HG02798 (cell line): ENCODE measurements at regions not wholly inside any gene's neighbourhood (a gene's known extent, or its start where the extent isn't known, plus 50 kb on each side); places are given as distances from the start of the nearest gene placed in this dataset.

Experiments
- ATAC-seq: cut with Tn5 transposase; IDR thresholded peaks from one replicate; pipeline ENCODE4 v1.9.1; 2021; ENCODE audit warnings: mild to moderate bottlenecking; ENCODE audit not compliant: unreplicated experiment, poor library complexity

DNA sequence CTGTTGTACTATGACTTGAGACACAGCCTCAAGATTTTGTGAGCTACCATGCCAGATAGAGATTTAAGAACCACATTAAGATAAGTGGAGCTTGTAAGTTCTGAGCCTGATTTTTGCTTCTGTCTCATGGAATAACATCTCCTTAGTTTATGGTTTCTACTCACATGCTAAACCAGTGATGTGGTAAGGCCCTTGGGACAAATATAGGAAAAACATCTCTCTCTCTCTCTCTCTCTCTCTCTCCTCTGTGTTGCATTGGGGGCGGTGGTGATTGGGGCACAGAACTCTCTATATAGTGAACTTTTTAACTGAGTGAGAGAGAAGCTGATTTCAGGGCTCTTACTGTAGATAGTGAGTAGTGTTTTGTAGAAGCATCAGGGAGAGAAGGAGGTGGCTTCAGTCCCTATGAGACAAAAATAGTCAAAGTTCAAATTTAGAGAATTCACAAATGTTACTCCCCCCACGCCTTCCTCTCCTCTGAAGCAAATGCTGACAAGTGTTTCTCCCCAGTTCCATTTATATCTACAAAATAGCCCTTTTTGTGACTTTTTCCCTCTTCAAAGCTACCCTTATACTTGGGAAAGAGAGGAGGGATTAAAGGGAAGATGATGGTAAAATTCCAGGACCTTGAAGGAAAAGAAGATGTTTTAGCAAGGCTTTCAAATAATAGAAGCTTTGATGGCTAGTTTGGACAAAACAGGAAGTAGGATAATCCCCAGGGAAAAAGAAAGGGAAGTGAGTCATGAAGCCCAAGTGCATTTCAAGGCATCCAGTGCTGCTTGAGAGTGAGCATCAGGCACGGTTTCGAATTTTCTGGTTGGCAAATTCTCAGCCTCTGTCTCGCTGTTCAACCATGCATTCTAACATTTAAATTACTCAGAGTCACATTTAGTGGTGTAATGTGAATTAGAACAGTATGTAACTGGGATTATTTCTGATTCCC, 134.3 kb upstream of the AP1S2 start:
- ATAC-seq = no peak

DNA sequence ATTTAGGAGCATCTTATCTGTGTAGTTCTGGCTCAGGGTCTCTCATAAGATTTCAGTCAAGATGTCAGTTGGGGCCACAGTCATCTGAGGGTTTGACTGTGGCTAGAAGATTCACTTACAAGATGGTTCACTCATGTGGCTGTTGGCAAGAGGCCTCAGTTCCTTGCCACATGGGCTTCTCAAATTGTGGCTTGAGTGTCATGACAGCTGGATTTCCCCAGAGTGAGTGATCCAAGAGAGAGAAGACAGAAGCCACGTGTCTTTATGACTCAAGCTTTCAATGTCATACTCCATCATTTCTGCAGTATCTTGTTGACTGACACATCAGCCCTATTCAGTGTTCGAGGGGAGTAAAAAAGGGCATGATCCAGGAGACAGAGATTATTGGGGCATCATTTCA, 131.3 kb upstream of the AP1S2 start:
- no peak for ATAC-seq

DNA sequence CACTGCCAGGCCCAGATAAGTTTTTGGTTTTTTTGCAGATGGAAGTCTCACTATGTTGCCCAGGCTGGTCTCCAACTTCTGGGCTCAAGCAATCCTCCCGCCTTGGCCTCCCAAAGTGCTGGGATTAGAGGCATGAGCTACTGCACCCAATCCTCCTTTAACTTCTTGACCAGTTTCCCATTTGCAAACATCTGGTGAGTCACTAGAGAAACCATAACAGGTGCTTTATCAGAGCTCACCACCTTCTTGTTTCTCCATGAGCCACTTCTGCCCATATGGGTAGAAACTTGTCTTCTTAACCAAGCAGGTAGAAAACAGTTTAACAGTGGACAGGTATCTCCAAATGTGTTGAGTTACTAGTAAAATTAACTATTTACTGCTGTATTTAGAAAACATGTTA, 128.4 kb upstream of the AP1S2 start:
- no peak for ATAC-seq

DNA sequence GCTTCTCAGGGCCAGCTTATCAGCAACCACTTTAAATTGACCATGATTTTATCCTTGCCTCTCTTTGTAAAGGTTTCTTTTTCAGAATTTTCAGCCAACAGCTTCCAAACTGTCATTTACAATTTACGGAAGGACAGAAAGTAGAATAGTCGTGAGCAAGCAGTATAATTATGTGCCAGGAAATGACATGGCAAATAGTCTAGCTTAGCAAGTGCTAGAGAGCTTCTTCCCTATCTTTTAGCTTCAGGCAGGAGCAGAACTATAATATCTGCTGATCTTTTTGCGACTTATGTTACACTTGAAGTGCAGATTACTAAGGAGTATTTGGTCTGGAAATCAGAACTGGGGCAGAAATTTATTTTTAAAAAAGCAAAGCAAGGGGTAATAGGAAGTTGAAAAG, 123.0 kb upstream of the AP1S2 start:
- no peak for ATAC-seq

DNA sequence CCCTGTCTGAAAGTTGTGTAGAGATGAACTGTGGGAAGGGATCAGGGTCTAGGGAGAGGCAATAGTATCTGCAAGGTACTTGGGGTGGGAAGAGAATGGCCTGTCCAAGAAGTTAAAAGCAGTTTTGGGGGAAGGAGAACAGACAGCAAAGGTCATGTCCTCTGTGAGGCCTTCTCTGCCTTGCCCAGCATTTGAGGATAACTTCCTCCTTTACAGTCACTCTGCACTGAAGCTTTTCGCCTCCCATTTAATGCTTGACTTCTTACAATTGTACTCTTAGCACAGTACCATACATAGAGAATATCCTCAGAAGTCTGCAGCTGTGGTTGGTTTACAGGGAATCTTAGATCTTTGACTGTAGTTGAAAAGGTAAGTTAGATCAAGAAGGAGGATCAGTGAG, 121.8 kb upstream of the AP1S2 start:
- ATAC-seq = no peak

DNA sequence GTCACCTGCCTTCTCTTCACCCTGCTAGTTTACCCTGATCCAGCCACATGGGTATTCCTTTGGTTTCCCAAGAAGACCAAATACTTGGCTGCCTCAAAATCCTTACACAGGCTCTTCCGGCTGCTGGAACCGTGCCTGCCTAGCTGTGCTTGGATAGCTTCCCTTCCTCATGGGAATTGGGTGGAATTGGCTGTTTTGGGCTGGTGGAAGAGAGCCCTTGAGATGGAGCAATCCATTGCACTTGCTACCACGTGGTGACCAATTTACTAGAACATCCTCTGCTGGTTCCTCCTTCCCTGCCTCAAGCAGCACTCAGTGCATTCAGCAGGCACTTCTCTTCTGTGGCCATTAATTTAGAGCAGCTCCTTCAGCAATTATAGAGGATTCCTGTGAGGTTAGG, 119.3 kb upstream of the AP1S2 start:
- ATAC-seq = no peak

DNA sequence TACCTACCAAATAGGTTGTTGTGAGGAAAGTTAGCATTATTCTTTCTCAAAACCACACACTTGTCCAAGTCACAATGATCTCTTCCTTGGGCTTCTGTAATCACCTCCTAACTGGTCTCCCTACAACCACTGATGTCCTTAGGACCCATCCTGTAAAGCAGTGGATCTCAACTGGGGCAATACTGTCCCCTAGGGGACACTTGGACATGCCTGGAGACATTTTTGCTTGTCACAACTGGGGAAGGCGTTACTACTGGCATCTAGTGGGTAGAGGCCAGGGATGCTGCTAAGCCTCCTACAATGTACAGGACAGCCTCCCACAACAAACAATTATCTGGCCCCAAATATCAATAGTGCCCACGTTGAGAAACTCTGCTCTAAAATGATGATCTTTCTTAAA, 118.7 kb upstream of the AP1S2 start:
- peak; percentile 44 for ATAC-seq

DNA sequence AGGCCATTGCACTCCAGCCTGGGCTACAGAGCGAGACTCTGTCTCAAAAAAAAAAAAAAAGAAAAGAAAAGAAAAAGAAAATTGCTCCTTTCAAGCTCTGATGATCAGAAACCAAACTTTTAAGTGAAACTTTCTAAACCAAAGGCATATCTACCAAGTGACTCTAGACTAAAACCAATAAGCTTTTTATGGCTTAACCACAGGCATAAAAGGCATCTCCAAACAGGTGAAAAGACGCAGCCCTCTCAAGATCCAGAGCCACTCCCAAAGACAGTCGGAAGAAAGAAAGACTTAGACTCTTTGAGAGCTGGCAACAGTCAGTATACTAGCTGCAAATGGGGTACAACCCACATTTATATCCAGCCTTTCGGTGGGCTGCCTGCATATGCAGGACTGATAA, 117.1 kb upstream of the AP1S2 start:
- no peak for ATAC-seq

DNA sequence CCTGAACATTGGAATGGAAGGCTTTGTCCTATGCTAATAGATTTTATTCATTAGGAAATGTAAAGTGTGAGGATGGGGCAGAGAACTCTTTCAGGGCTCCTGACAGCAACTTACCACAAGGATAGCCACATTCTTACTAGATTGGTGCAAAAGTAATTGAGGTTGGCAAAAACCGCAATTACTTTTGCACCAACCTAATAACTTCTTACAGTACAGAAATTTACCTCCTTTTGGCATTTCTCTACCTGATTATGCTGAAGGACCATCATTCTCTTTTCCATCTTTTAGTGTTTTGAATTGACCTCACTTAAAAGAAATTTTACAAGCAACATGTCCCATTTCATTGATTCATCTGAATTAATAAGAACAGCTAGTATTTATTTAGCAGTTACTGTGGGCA, 109.2 kb upstream of the AP1S2 start:
- ATAC-seq = no peak

DNA sequence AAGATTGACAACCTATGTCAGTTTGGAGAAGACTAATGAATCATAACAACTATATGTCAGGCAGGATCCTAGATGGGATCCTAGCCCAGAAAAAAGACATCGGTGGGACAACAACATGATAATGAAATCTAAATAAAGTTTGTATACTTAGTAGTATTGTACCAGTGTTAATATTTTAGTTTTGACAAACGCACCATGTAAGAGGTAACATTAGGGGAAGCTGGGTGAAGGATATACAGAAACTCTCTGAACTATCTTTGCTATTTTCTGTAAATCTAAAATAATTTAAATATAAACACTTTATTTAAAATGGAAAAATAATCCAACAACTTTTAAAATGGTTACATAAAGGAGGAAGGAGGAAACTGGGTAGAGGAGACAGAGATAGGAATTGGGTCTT, 105.6 kb upstream of the AP1S2 start:
- ATAC-seq = no peak

DNA sequence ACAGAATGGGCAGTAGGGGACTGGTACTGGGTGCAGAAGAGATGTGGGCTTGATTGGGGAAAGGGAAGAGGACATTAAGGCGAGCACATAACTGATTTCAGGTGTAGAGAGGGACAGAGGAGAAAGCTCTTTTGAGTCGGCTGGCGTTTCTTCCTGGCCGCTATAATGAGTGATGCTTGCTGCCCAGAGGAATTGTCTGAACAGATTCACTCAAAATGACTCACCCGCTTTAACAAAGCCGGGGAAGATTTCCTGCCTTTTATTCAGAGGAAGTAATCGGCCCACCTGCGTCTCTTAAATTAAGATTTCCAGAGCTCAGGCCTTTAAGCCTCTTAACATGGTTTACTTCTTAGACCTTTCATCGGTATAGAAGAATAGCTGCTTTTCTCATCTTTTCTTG, 102.1 kb upstream of the AP1S2 start:
- no peak for ATAC-seq

DNA sequence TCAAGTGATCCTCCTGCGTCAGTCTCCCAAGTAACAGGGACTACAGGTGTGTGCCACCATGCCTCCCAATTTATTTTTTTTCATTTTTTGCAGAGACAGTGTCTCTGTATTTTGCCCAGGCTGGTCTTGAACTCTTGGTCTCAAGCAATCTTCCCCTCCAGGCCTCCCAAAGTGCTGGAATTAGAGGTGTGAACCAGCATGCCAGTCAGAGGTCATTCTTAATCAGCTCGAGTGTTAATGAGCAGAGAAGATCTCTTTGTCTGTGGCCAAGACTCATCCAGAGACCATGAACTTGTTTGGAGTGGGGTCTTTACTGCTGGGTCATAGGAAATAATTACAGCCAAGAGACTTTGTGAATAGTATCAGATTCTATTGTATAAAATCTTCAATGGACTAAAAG, 99.2 kb upstream of the AP1S2 start:
- ATAC-seq = no peak

DNA sequence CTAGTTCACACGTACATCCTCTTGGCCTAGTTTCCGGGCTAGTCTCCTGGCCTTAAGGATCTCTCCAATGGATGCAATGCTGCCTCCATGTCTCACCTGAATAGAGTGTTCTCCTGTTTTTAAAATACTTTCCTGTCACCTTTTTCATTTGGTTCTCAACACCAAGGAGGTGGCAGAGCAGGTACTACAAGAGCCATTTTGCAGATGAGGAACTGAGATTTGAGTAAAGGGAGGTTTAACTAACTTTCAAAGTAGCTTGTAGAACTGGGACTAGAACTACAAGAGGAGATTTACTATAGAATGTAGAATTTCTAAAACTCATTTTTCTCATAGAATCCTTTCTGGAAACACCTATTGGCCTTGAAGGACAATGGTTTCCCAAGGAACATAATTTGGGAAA, 97.6 kb upstream of the AP1S2 start:
- no peak for ATAC-seq

DNA sequence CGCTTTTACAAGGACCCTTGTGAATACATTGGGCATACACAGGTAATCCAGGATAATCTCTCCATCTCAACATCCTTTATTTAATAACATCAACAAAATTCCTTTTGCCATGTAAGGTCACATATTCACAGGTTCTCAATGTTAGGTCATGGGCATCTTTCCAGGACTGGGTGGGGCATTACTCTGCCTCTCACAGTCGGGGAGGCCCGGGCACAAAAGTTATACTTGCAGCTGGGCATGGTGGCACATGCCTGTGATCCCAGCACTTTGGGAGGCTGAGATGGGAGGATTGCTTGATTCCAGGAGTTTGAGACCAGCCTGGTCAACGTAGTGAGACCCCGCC, 93.7 kb upstream of the AP1S2 start:
- ATAC-seq = no peak

DNA sequence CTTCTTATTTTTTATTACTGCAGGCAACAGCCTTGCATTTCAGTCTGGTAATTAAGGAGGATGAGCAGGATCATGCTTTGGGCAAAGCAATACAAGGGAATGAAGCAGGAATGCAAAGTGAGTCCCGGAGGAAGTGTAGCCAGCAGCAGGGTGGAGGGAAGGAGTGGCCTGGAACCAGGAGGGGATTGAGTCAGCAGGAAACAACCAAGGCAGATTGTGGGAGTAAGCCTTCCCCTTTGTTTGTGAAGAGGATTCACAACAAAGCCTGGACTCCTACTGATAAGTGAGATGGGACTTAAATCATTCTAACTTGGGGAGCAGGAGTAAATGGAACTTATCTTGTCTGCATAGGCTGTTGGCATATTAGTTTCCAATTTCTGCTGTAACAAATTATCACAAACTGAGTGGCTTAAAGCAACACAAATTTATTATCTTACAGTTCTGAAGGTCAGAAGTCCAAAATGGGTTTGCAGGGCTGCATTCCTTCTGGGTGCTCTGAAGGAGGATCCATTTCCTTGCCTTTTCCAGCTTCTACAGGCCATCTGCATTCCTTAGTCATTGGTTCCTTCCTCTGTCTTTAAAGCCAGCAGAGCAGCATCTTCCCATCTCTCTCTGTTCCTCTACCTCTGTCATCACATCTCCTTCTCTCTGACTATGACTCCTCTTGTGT, 93.2 kb upstream of the AP1S2 start:
- no peak for ATAC-seq

DNA sequence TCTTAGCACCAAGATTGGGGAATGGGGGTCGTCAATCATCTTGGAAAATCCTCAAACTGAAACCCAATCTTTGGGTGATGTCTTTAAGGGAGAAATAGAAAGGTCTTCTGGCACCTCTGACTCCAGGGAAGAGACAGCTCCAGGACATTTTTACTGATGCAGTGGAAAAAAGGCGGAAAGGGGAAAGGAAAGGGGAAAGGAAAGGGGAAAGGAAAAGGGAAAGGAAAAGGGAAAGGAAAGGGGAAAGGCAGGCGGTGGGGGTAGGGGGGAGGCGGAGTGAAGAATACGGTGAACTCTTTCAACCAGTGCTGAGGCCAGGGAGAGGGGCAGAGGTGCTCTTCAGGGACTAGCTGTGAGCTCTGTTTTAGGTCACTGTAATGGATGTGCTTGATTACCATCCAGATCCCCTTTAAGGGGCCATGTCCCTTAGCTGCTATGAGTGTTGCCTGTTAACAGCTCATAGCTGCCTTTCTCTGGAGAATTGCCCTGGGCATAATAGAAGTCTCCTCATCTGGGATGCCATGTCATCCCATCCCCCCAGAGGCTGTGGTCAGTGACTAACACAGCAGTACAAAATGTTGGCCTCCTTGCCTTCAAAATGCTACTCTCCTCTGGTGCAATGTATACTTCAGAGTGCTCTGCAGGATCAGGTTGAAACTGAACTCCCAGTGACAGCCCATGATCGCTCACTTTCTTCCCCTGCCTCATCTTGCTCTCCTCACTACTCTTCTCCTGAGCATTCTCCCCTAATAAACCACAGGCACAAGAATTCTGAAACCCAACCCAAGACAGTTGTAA, 92.4 kb upstream of the AP1S2 start:
- no peak for ATAC-seq

DNA sequence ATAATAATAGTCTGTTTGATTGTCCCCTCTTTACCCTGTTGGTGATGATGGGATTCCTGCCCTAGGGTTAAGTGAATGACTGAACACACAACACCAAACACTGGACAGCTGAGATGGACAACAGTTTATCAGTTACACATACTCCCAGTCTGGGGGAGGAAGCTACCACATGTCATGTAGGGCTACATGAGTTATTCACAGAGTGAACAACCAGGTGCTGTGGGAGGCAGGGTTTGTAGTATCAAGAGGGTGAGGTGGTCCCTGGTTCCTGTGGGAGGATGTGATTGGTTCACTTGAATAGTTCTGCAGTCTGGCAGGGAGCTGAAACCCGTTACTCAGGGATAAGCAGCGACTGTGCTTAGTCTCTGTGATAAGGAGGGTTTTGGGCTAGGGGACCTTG, 88.8 kb upstream of the AP1S2 start:
- no peak for ATAC-seq

DNA sequence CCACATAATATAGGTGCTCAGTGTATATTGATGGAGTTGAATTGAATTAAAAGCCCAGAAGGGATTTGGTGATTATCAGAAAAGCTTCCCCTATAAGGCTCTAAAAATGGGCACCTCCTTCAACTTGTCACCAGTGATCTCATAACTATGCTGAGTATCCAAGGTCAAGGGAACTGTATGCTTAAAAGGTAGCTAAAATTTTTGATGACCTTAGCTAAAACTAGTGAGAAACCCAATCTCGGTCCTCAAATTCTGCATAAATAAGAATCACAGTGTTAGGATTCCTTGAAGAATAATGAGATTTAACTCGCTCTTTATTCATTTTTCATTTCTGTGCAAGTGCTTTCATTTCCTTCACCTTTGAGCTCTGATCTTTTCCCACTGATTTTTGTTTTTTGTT, 87.7 kb upstream of the AP1S2 start:
- ATAC-seq = no peak

DNA sequence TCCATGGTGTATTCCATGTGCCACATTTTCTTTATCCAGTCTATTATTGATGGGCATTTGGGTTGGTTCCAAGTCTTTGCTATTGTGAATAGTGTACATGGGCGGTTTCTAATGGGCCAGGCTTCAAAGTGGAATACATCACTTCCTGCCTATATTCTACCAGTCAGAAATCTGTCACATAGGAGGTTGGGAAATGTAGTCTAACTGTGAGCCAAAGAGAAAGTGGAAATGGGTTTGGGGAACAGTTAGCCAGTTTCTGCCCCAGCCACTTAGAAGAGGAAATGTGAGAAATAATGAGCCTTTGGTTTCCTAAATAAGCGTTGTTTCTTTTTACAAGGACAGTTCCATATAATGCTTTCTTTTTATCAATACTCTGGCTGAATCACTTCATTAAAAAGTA, 85.1 kb upstream of the AP1S2 start:
- ATAC-seq = no peak

DNA sequence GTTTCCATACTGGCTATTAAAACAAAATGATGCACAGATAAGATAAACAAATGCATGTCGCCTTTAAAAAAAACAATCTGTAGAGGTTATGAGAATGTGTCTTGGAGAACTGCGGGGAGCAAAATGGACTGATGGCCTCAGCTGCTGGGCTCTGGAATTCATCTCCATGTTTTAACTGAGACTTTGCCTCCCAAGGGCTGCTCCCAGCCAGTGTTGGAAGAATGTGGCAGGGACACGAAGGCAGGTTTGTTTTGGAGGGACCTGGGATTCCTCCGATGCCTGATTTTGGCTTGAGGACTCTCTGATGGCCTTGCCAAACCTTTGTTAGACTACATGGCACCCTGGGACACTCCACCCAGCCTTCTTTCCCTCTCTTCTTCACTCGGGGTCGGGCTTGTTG, 83.5 kb upstream of the AP1S2 start:
- ATAC-seq = no peak

DNA sequence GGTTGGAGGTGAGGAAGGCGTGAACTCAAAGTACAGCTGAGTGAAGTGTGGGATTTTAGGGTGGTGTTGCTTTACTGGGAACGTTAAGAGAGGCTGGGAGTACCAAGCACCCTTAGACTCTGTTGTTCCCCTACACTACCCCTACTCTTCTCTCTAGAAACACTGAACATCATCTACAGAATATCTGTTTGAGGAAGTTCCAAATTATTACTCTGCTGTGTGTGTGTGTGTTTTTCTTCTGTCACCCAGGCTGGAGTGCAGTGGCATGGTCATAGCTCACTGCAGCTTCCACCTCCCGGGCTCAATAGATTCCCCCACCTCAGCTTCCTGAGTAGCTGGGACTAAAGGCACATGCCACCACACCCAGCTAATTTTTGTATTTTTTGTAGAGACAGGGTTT, 76.7 kb upstream of the AP1S2 start:
- no peak for ATAC-seq
